ENCODE measurements at regions not wholly inside any gene's neighbourhood (a gene's known extent, or its start where the extent isn't known, plus 50 kb on each side); places are given as distances from the start of the nearest gene placed in this dataset.

DNA sequence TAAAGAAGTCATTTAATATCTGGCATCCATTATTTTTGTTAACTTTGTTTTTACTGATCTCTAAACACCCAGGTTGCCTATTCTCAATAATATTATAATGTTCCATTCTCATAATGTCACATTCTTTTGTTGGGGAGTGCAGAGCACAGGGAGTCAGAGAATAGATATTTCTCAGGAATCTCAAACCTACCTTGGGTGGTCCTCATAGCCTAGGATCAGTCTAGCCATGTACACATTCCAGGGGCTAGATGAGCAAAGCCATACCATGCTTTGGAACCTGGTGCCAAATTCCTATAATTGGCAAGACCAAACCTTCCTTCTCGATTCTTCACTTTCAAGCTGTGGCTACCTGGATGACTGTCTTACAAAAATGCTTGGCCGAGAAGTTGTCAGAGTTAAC is 1124.7 kb upstream of the WWC1 start:
- no peak overlapping the region for H3K27ac ChIP-seq (ENCODE audit: insufficient read depth, low read depth, low read length, poor library complexity, severe bottlenecking)
- no peak overlapping the region for H3K4me3 ChIP-seq (ENCODE audit: insufficient read depth, low read depth, low read length)
- H3K27me3 ChIP-seq (ENCODE audit: control insufficient read depth, insufficient read depth, low read length, poor library complexity, severe bottlenecking): no peaks in the 10 kb centered on the region
- WGBS, 2 experiments: 93 to 96% methylated on average over 2 of the region's 2 CpGs
- no peaks in the 10 kb centered on the region for H3K9me3 ChIP-seq (ENCODE audit: control insufficient read depth, low read length)
- H3K36me3 ChIP-seq (ENCODE audit: control insufficient read depth, insufficient read depth, low read length): no peaks in the 10 kb centered on the region
- H3K4me1 ChIP-seq (ENCODE audit: control insufficient read depth, insufficient read depth, low read length): no peaks in the 10 kb centered on the region

GRCh38 chr5:167167191-167167795 is 1124.2 kb upstream of the WWC1 start:
- WGBS, 2 experiments: 87 to 88% methylated on average over 8 of the region's 8 CpGs
- H3K36me3 ChIP-seq (ENCODE audit: control insufficient read depth, insufficient read depth, low read length): no peaks in the 10 kb centered on the region
- no peaks in the 10 kb centered on the region for H3K4me1 ChIP-seq (ENCODE audit: control insufficient read depth, insufficient read depth, low read length)
- no peaks in the 10 kb centered on the region for H3K27me3 ChIP-seq (ENCODE audit: control insufficient read depth, insufficient read depth, low read length, poor library complexity, severe bottlenecking)
- H3K9me3 ChIP-seq (ENCODE audit: control insufficient read depth, low read length): no peaks in the 10 kb centered on the region
- H3K27ac ChIP-seq (ENCODE audit: insufficient read depth, low read depth, low read length, poor library complexity, severe bottlenecking): no peak overlapping the region
- H3K4me3 ChIP-seq (ENCODE audit: insufficient read depth, low read depth, low read length): no peak overlapping the region

DNA sequence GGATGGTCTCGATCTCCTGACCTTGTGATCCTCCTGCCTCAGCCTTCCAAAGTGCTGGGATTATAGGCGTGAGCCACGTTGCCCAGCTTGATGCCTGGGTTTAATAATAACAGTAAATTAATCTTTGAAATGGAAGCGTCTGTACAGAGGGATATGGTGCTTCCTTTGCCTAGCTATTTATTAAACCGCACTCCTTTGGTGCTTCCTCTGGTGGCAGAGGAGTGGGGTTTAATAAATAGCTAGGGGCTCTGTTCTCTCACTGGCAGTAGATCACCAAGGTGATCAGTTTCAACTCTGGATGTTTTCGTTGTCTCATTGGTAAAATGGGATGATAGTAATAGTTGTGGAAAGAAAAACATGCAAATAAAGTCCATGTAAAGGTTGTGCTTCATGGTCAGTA is 1122.5 kb upstream of the WWC1 start:
- Histone ChIP-seq H3K4me3 (ENCODE audit: insufficient read depth, low read depth, low read length) (no peak overlapping the region), H3K4me1 (ENCODE audit: control insufficient read depth, insufficient read depth, low read length) (no peaks in the 10 kb centered on the region), H3K27me3 (ENCODE audit: control insufficient read depth, insufficient read depth, low read length, poor library complexity, severe bottlenecking) (no peaks in the 10 kb centered on the region), H3K9me3 (ENCODE audit: control insufficient read depth, low read length) (no peaks in the 10 kb centered on the region), H3K36me3 (ENCODE audit: control insufficient read depth, insufficient read depth, low read length) (no peaks in the 10 kb centered on the region), H3K27ac (ENCODE audit: insufficient read depth, low read depth, low read length, poor library complexity, severe bottlenecking) (no peak overlapping the region)
- 92 to 95% methylated on average over 6 of the region's 6 CpGs for WGBS, 2 experiments

DNA sequence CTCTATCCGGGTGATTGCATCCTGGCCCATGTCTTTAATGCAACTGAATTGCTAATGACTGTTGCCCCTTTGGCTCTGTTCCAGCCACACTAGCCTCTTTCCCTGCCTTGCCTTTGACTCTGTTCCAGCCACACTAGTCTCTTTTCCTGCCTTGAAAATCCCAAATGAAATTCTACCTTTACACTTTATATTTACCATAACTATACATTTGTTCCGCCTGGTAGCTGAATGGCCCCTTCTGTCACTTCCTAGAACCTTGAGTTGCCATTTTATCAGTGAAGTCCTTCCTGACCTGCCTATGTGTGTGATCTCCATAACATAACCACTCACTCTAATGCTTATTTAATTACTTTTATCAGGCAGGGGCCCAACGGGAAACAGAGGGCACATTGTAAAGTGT is 1120.4 kb upstream of the WWC1 start:
- 93% methylated on average over 3 of the region's 3 CpGs for WGBS, 2 experiments
- Histone ChIP-seq H3K4me3 (ENCODE audit: insufficient read depth, low read depth, low read length) (no peak overlapping the region), H3K9me3 (ENCODE audit: control insufficient read depth, low read length) (no peaks in the 10 kb centered on the region), H3K36me3 (ENCODE audit: control insufficient read depth, insufficient read depth, low read length) (no peaks in the 10 kb centered on the region), H3K27ac (ENCODE audit: insufficient read depth, low read depth, low read length, poor library complexity, severe bottlenecking) (no peak overlapping the region), H3K27me3 (ENCODE audit: control insufficient read depth, insufficient read depth, low read length, poor library complexity, severe bottlenecking) (no peaks in the 10 kb centered on the region), H3K4me1 (ENCODE audit: control insufficient read depth, insufficient read depth, low read length) (no peaks in the 10 kb centered on the region)

GRCh38 chr5:167177736-167178135 is 1113.7 kb upstream of the WWC1 start:
- H3K4me1 ChIP-seq (ENCODE audit: control insufficient read depth, insufficient read depth, low read length): no peaks in the 10 kb centered on the region
- no peak overlapping the region for H3K27ac ChIP-seq (ENCODE audit: insufficient read depth, low read depth, low read length, poor library complexity, severe bottlenecking)
- 95 to 96% methylated on average over 4 of the region's 4 CpGs for WGBS, 2 experiments
- no peaks in the 10 kb centered on the region for H3K36me3 ChIP-seq (ENCODE audit: control insufficient read depth, insufficient read depth, low read length)
- H3K27me3 ChIP-seq (ENCODE audit: control insufficient read depth, insufficient read depth, low read length, poor library complexity, severe bottlenecking): no peaks in the 10 kb centered on the region
- H3K9me3 ChIP-seq (ENCODE audit: control insufficient read depth, low read length): no peaks in the 10 kb centered on the region
- H3K4me3 ChIP-seq (ENCODE audit: insufficient read depth, low read depth, low read length): no peak overlapping the region

DNA sequence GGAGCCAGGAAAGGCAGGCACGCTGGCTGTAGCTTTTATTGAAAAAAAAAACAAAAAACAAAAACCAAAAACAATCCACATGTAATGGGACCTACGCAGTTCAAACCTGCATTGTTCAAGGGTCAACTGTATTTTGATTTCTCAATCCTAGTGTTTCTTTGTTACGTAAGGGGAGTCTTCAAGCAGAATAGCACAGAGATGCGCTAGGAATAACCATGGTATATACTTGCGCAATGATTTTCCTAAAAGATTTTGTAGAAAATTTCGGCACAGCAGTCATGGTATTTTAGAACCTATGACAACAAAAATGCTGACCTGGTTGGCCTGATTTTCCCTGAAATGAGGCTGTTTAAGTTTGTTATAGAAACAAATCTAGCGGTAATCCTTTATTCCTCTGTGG is 1110.5 kb upstream of the WWC1 start:
- no peaks in the 10 kb centered on the region for H3K27me3 ChIP-seq (ENCODE audit: control insufficient read depth, insufficient read depth, low read length, poor library complexity, severe bottlenecking)

GRCh38 chr5:167205881-167206280 is 1085.6 kb upstream of the WWC1 start:
- H3K4me1 ChIP-seq (ENCODE audit: control insufficient read depth, insufficient read depth, low read length): no peaks in the 10 kb centered on the region

More for the DNA sequence above, 1110.5 kb upstream of the WWC1 start:
- Histone ChIP-seq H3K36me3 (ENCODE audit: control insufficient read depth, insufficient read depth, low read length) (no peaks in the 10 kb centered on the region), H3K9me3 (ENCODE audit: control insufficient read depth, low read length) (no peaks in the 10 kb centered on the region), H3K4me3 (ENCODE audit: insufficient read depth, low read depth, low read length) (no peak overlapping the region), H3K27ac (ENCODE audit: insufficient read depth, low read depth, low read length, poor library complexity, severe bottlenecking) (no peak overlapping the region), H3K4me1 (ENCODE audit: control insufficient read depth, insufficient read depth, low read length) (no peaks in the 10 kb centered on the region)
- WGBS, 2 experiments: 93 to 96% methylated on average over 7 of the region's 7 CpGs

GRCh38 chr5:167207081-167207480 is 1084.4 kb upstream of the WWC1 start:
- Histone ChIP-seq H3K36me3 (ENCODE audit: control insufficient read depth, insufficient read depth, low read length) (no peaks in the 10 kb centered on the region), H3K4me3 (ENCODE audit: insufficient read depth, low read depth, low read length) (no peak overlapping the region), H3K4me1 (ENCODE audit: control insufficient read depth, insufficient read depth, low read length) (no peaks in the 10 kb centered on the region), H3K27ac (ENCODE audit: insufficient read depth, low read depth, low read length, poor library complexity, severe bottlenecking) (no peak overlapping the region), H3K27me3 (ENCODE audit: control insufficient read depth, insufficient read depth, low read length, poor library complexity, severe bottlenecking) (no peaks in the 10 kb centered on the region), H3K9me3 (ENCODE audit: control insufficient read depth, low read length) (no peaks in the 10 kb centered on the region)
- 97 to 98% methylated on average over 7 of the region's 7 CpGs for WGBS, 2 experiments

More at GRCh38 chr5:167205881-167206280, 1085.6 kb upstream of the WWC1 start:
- no peaks in the 10 kb centered on the region for H3K9me3 ChIP-seq (ENCODE audit: control insufficient read depth, low read length)
- H3K27me3 ChIP-seq (ENCODE audit: control insufficient read depth, insufficient read depth, low read length, poor library complexity, severe bottlenecking): no peaks in the 10 kb centered on the region
- 94 to 95% methylated on average over 6 of the region's 6 CpGs for WGBS, 2 experiments
- H3K4me3 ChIP-seq (ENCODE audit: insufficient read depth, low read depth, low read length): no peak overlapping the region
- H3K36me3 ChIP-seq (ENCODE audit: control insufficient read depth, insufficient read depth, low read length): no peaks in the 10 kb centered on the region
- H3K27ac ChIP-seq (ENCODE audit: insufficient read depth, low read depth, low read length, poor library complexity, severe bottlenecking): no peak overlapping the region

GRCh38 chr5:167208911-167209310 is 1082.5 kb upstream of the WWC1 start:
- no peaks in the 10 kb centered on the region for H3K9me3 ChIP-seq (ENCODE audit: control insufficient read depth, low read length)
- H3K36me3 ChIP-seq (ENCODE audit: control insufficient read depth, insufficient read depth, low read length): no peaks in the 10 kb centered on the region
- H3K27me3 ChIP-seq (ENCODE audit: control insufficient read depth, insufficient read depth, low read length, poor library complexity, severe bottlenecking): no peaks in the 10 kb centered on the region
- no peak overlapping the region for H3K27ac ChIP-seq (ENCODE audit: insufficient read depth, low read depth, low read length, poor library complexity, severe bottlenecking)
- WGBS, 2 experiments: 79% methylated on average over 3 of the region's 4 CpGs; no CpG with 5 or more reads in 1 of the 2 experiments
- no peak overlapping the region for H3K4me3 ChIP-seq (ENCODE audit: insufficient read depth, low read depth, low read length)
- no peaks in the 10 kb centered on the region for H3K4me1 ChIP-seq (ENCODE audit: control insufficient read depth, insufficient read depth, low read length)

DNA sequence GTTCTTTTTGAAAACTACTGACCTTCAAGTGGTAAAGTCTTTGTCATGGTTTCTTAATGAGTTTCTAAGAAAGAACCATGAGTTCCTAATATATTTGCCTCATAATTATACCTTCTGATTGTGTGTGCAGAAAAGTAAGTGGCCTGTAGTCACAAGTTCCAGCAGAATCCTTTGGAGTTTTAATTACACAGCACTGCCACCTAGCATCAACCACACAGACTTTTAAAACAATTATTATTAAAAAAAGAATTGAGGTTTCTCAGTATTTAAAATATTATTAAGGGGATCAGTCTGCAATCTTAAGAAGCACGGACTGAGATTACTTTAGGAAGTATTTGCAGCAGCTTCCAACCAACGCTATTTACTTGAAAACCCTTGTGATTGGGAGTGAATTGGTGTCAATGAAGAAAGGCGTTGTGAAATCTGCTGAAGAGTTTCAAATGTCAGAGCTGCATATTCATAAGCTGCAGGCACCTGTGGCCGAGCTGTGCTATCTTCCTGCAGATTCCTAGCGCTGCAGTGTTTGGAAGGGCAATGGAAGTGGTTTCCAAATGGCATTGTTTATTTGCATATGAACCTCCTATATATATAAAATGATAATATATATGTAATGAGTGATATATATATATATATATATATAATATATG is 1074.2 kb upstream of the WWC1 start:
- Histone ChIP-seq H3K9me3 (ENCODE audit: control insufficient read depth, low read length) (no peaks in the 10 kb centered on the region), H3K4me1 (ENCODE audit: control insufficient read depth, insufficient read depth, low read length) (no peaks in the 10 kb centered on the region), H3K4me3 (ENCODE audit: insufficient read depth, low read depth, low read length) (no peak overlapping the region), H3K36me3 (ENCODE audit: control insufficient read depth, insufficient read depth, low read length) (no peaks in the 10 kb centered on the region), H3K27ac (ENCODE audit: insufficient read depth, low read depth, low read length, poor library complexity, severe bottlenecking) (no peak overlapping the region), H3K27me3 (ENCODE audit: control insufficient read depth, insufficient read depth, low read length, poor library complexity, severe bottlenecking) (no peaks in the 10 kb centered on the region)
- 56 to 57% methylated on average over 4 to 5 of the region's 5 CpGs for WGBS, 2 experiments

Measured in ectodermal cell (in vitro differentiated cells).